ENCODE measurements at regions not wholly inside any gene's neighbourhood (a gene's known extent, or its start where the extent isn't known, plus 50 kb on each side); places are given as distances from the start of the nearest gene placed in this dataset.
"Not testable (repeated sequence)": the region's sequence is repeated elsewhere in the genome, so short reads cannot be mapped to it uniquely, and the experiment has no call there.

GRCh38 chr2:76170009-76170384 is 459.3 kb upstream of the GCFC2 start:
- DNase-seq (ENCODE audit: low spot score), result no peak

DNA sequence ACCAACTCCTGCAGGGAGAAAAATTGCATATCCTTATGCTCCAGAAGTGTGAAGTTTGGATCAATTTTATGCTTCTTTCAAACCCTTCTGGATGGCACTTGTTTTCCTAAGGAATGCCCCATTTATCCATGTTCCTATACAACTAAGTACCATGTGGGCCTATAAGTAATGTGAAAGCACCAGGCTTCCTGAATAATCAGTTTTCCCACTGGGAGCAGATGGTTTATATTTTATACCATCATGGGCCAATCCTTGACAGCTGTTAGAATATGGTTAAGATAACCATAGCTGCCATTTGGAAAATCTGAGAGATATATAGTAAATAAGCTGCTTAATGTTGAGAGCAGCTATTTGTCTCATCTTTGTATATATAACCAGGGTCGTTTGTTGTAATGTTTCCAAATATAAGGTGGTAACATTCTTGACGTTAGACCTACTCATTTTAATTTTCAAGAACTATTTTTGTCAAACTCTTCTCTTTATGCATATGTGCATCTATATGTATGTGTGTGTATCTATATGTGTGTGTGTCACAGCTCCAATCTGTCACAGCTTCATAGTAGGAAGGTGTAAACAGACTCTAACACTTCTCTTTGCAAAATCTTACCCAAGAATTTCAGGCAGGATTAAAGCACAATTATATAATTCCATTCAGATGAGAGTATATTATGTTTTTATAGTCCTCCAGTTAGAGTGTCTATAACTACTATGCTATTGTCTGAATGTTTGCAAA is 458.7 kb upstream of the GCFC2 start:
- DNase-seq (ENCODE audit: low spot score), result no peak

DNA sequence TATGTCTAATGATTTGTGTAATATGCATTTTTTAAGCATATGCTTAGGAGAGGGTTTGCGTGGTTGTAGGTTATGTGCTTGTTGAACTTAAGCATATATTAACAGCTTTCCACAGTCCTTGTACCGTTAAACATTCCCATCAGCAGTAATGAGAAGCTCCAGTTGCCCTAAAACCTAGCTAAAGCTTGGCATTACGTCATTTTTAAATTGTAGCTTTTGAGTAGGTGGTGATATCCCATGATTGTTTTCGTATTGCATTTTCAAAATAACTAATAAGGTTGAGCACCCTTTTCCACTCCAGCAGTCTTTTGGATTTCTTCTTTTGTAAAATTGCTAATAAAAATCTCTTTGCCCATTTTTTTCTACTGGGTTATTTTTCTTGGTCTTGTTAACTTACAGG is 453.1 kb upstream of the GCFC2 start:
- DNase-seq (ENCODE audit: low spot score), result no peak

- no peak for DNase-seq (ENCODE audit: low spot score)
These were observed 450.0 kb upstream of the GCFC2 start for GRCh38 chr2:76160670-76161069.

GRCh38 chr2:76159042-76159648 is 448.4 kb upstream of the GCFC2 start:
- no peak for DNase-seq (ENCODE audit: low spot score)

DNA sequence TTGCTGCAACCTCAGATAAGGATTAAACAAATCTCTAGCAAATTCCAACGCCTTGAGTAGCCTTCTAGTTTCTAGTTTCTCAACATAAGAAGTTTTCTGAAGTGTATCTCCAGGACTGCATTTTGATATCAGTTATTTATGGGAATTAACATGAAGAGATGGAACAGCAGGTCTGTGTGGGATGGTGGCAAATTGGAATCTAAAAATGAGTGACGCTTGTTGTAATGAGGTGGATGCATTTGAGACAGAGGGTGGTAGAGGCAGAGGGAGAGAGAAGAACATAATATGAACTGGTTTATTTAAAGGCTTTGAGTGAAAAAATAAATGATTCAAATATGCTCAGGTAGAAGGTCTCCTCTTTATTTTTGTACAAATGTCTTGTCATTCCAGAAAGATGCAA is 446.8 kb upstream of the GCFC2 start:
- DNase-seq (ENCODE audit: low spot score), result no peak

GRCh38 chr2:76154981-76155380 is 444.3 kb upstream of the GCFC2 start:
- no peak for DNase-seq (ENCODE audit: low spot score)

- no peak for DNase-seq (ENCODE audit: low spot score)
These were observed 439.1 kb upstream of the GCFC2 start for GRCh38 chr2:76149846-76150245.

GRCh38 chr2:76139303-76139702 is 428.6 kb upstream of the GCFC2 start:
- DNase-seq (ENCODE audit: low spot score), result not testable (repeated sequence)

DNA sequence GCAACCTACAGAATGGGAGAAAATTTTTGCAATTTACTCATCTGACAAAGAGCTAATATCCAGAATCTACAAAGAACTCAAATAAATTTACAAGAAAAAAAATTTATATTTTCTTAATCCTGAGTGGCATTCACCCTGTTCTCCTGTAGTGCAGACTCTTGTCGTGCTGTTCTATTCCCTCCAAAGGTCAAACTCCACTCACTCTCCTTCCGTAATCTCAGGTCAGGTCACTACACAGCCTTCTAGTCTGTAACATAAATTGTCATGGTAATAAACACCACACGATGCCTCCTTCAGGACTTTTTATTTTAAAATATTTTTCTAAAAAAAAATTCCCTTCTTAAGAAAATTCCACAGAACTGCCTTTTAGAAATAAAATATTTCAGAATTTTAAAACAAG is 417.9 kb upstream of the GCFC2 start:
- DNase-seq (ENCODE audit: low spot score), result no peak

DNA sequence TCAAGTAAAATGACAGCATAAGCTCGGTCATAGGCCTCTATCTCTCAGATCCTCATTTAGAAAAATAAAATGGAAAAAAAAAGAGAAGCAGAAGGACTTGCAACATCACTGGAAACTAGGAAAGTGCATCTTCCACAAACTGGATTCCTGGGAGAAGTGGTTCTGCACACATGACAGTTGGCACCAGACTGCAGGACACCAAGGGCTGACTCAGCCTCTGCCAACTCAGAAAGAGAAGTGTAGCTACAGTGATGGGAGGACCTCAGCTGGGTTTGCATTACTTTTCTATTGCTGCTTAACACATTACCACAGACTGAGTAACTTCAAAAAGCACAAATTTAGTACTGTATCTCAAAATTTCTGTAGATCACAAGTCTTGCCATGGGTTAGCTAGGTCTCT is 409.5 kb upstream of the GCFC2 start:
- no peak for DNase-seq (ENCODE audit: low spot score)

DNA sequence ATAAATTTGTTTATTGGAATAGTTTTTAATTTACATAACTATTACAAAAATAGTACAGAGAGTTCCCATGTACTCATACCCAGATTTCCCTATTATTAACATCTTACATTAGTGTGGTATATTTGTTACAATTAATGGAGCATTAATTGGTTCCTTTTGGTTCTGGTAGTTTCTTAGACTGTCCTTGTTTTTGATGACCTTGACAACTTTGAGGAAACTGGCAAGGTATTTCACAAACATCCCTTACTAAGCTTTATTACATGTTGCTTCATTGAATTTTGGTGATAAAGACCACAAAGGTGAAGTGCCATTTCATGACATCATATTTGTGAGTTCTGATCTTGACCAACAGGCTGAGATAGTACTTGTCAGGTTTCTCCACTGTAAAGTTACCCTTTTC is 379.0 kb upstream of the GCFC2 start:
- no peak for DNase-seq (ENCODE audit: low spot score)

GRCh38 chr2:76083248-76083647 is 372.5 kb upstream of the GCFC2 start:
- no peak for DNase-seq (ENCODE audit: low spot score)

GRCh38 chr2:76082509-76082908 is 371.8 kb upstream of the GCFC2 start:
- DNase-seq (ENCODE audit: low spot score), result no peak

GRCh38 chr2:76080154-76080553 is 369.4 kb upstream of the GCFC2 start:
- DNase-seq (ENCODE audit: low spot score), result no peak

DNA sequence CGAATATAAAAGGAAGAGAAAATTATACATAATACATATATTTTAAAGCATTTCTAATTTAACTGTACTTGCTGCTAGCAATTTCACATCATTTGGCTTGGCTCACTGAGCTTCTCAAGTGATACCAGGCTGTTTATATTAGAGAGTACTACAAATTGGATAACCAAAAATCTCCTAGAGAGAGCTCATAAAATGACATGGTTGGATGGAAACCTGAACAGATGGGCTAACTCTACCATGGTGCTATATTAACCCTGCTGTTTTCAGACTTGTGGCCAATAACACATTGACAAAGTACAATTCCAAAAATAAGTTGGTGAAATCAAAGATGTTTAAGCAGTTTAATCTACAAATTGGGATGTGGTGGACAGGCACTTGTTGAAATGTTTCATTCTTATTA is 364.4 kb upstream of the GCFC2 start:
- no peak for DNase-seq (ENCODE audit: low spot score)

- no peak for DNase-seq (ENCODE audit: low spot score)
These were observed 363.4 kb upstream of the GCFC2 start for GRCh38 chr2:76073992-76074604.

DNA sequence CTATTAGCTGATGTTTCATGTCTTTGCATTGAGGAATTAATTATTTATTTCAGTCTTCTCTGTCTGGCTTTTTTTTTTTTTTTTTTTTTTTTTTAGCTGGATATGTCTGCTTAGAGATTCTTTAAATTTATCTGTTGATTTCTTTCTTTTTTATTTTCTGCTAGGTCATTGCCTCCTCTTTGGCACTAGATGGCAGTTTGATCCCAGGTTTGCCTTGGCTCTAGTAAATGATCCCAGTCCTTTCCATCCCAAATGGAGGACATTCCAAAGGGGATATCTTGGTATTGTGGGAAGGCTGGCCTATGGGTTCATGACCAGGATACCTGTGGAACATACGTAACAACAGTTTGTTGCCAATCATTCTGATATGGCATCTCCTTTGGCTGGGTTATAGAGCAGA is 339.5 kb upstream of the GCFC2 start:
- no peak for DNase-seq (ENCODE audit: low spot score)

GRCh38 chr2:76044701-76045100 is 334.0 kb upstream of the GCFC2 start:
- DNase-seq (ENCODE audit: low spot score), result no peak

GRCh38 chr2:76039505-76039904 is 328.8 kb upstream of the GCFC2 start:
- DNase-seq (ENCODE audit: low spot score), result no peak

DNA sequence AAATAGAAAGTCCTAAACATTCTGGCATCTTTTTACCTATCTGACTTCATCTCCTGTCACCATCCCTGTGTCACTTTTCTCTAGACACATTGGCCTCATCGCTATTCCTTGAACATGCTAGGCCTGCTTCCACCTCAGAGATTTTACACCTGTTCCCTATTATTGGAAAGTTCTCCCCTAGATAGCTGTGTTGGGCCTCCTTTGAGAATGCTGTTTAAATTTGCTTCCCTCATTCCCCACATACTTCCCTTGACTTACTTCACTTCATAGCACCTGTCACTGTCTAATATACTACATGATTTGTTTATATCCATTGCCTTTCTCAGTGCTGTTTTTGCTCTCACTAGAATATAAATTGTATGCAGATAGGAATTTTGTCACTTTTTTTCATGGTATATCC is 317.0 kb upstream of the GCFC2 start:
- no peak for DNase-seq (ENCODE audit: low spot score)

- no peak for DNase-seq (ENCODE audit: low spot score)
These were observed 308.4 kb upstream of the GCFC2 start for GRCh38 chr2:76019128-76019527.

- no peak for DNase-seq (ENCODE audit: low spot score)
These were observed 298.8 kb upstream of the GCFC2 start for GRCh38 chr2:76009484-76009883.

All from left forelimb (tissue), 1 donor.